SK-N-MC (cell line): ENCODE measurements at regions not wholly inside any gene's neighbourhood (a gene's known extent, or its start where the extent isn't known, plus 50 kb on each side); places are given as distances from the start of the nearest gene placed in this dataset.
"Not testable (repeated sequence)": the region's sequence is repeated elsewhere in the genome, so short reads cannot be mapped to it uniquely, and the experiment has no call there.

ENCODE experiments used
- EZH2 ChIP-seq: fragments of 200-600 bp; sonication (generic); IDR thresholded peaks from one replicate; pipeline ENCODE4 v1.6.1; 2017; ENCODE audit warnings: antibody characterized with exemption
- FOXP2 ChIP-seq: optimal IDR thresholded peaks from 2 replicates; pipeline ENCODE3; 2011; ENCODE audit warnings: mild to moderate bottlenecking, moderate library complexity; ENCODE audit not compliant: insufficient read depth; ENCODE audit errors: extremely low read length, control extremely low read depth
- POLR2AphosphoS5 ChIP-seq: IDR thresholded peaks from 2 replicates; pipeline ENCODE4 v1.6.1; 2012; ENCODE audit warnings: mild to moderate bottlenecking, low read depth, low read length, borderline replicate concordance

- TF ChIP-seq EZH2, POLR2AphosphoS5, FOXP2: not testable (repeated sequence)
Measured at GRCh38 chr2:240385451-240386161, 49.9 kb upstream of the GPC1 start.
